ENCODE measurements at regions not wholly inside any gene's neighbourhood (a gene's known extent, or its start where the extent isn't known, plus 50 kb on each side); places are given as distances from the start of the nearest gene placed in this dataset.

DNA sequence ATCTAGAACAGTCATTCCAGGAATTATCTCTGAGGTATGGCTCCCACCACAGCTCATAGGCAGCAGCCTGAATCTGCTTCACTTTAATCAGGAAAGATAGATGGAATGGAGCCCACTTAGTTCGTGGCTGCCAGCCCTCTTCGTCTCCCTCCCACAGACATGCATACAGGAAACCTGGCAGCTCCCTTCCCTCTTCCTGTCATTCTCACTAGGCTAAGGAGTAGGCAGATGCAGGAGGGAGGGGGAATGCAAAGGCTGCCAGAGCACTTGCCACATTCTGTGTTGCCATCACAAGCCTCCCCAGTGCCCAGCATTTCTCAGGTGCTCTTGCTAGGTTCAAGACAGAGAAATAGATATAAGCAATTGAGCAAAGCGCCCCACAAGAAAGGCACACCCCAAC is 378.9 kb downstream of the ELAVL2 start:
- H3K4me3 ChIP-seq: no peak overlapping the region
- ATAC-seq (no peak), DNase-seq (no peak)
- H3K27me3 ChIP-seq: no peaks in the 10 kb centered on the region
- WGBS, 2 donors: 29 to 36% methylated on average over 3 of the region's 3 CpGs
- intact Hi-C loops (cut with DNase I): no loop called here
- no peaks in the 10 kb centered on the region for H3K4me1 ChIP-seq
- H3K9me3 ChIP-seq: peaks cover 0 to 7% (median 0%) of the 10 kb centered on the region in 11 donors
- no peak overlapping the region for H3K27ac ChIP-seq
- H3K36me3 ChIP-seq: no peaks in the 10 kb centered on the region
- no peak for TF ChIP-seq CTCF (IDR thresholded peaks at IDR 0.05)

- 61 to 64% methylated on average over 4 of the region's 4 CpGs for WGBS, 2 donors
- peaks cover 0 to 9% (median 0%) of the 10 kb centered on the region in 11 donors for H3K9me3 ChIP-seq
- no peak for TF ChIP-seq CTCF (IDR thresholded peaks at IDR 0.05)
- DNase-seq (no peak), ATAC-seq (no peak)
- no peaks in the 10 kb centered on the region for H3K4me1 ChIP-seq
- no peak overlapping the region for H3K4me3 ChIP-seq
- H3K27ac ChIP-seq: no peak overlapping the region
- no peaks in the 10 kb centered on the region for H3K36me3 ChIP-seq
- intact Hi-C loops (cut with DNase I): no loop called here
- H3K27me3 ChIP-seq: no peaks in the 10 kb centered on the region
These were observed 378.1 kb downstream of the ELAVL2 start for GRCh38 chr9:23447944-23448343.

DNA sequence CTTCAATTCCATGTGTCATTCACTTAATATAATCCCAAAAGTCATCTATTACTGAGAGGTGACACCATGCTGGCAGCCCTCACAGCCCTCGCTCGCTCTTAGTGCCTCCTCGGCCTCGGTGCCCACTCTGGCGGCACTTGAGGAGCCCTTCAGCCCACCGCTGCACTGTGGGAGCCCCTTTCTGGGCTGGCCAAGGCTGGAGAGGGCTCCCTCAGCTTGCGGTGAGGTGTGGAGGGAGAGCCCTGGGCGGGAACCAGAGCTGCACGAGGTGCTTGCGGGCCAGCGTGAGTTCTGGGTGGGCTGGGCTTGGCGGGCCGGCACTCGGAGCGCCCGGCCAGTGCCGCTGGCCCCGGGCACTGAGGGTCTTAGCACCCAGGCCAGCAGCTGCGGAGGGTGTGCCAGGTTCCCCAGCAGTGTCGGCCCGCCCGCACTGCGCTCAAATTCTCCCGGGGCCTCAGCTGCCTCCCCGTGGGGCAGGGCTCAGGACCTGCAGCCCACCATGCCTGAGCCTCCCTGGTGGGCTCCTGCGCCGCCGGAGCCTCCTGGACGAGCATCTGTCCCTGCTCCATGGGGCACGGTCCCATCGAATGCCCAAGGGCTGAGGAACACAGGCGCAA is 374.1 kb downstream of the ELAVL2 start:
- Histone ChIP-seq H3K27ac (no peak overlapping the region), H3K27me3 (no peaks in the 10 kb centered on the region), H3K36me3 (no peaks in the 10 kb centered on the region), H3K9me3 (peaks cover 0 to 9% (median 0%) of the 10 kb centered on the region in 11 donors), H3K4me3 (no peak overlapping the region), H3K4me1 (no peaks in the 10 kb centered on the region)
- no peak for TF ChIP-seq CTCF (IDR thresholded peaks at IDR 0.05)
- no peak for ATAC-seq
- 94 to 96% methylated on average over 28 to 32 of the region's 32 CpGs for WGBS, 2 donors
- intact Hi-C loops (cut with DNase I): loop anchor here in 1 of 10 donors (5.0 to 10.0 kb wide), 2 partner anchors 63 to 310 kb away; no protein-coding TSS in a partner anchor
- no peak for DNase-seq

DNA sequence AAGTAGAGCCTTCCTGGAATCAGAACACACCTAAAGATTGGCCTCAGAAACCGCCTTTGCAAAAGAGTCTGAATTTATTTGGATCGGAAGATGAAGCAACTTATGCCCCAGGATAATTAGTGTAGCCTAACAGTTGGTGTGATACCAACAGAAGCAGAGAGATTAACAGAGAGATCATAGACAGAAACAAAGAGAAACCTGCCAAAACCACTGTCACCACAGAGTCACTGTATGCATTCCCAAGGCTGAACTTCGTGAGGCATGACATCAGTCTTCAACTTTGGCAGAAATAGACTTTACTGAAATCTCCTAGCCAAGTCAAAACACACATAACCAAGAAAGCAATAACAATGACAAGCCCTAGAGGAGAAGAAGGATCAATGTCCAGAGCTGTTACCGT is 361.8 kb downstream of the ELAVL2 start:
- TF ChIP-seq CTCF (IDR thresholded peaks at IDR 0.05): no peak
- no peaks in the 10 kb centered on the region for H3K36me3 ChIP-seq
- H3K4me1 ChIP-seq: no peaks in the 10 kb centered on the region
- no peak for DNase-seq
- ATAC-seq: no peak
- H3K27me3 ChIP-seq: no peaks in the 10 kb centered on the region
- no peaks in the 10 kb centered on the region for H3K9me3 ChIP-seq
- WGBS, 2 donors: 88% methylated on average over 4 of the region's 4 CpGs
- no peak overlapping the region for H3K27ac ChIP-seq
- H3K4me3 ChIP-seq: no peak overlapping the region
- intact Hi-C loops (cut with DNase I): no loop called here

Measured in heart right ventricle (tissue), 16 donors.